ENCODE measurements at regions not wholly inside any gene's neighbourhood (a gene's known extent, or its start where the extent isn't known, plus 50 kb on each side); places are given as distances from the start of the nearest gene placed in this dataset.
"Not testable (repeated sequence)": the region's sequence is repeated elsewhere in the genome, so short reads cannot be mapped to it uniquely, and the experiment has no call there.

DNA sequence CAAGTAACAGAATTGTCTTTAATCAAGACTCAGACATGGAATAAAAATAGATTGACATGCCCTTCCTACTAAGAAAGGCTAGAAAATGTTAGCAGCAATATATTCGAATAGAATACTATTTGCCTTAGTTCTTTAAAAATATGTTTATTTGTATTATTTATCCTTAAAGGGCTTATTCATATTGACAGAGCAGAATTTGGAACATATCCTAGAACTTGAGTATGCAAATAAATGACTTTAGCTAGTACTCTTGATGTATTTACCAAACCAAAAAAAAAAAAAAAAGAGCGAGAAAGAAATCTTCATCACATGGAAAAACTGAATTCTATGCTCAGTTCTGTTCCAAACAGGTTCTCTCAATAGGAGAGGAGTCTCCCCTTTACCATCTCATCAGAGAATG, 68.9 kb upstream of the PPARGC1A start:
- H3K36me3 Mint-ChIP-seq = no peaks in the 10 kb centered on the region
- DNase-seq (ENCODE audit: low spot score in 2 of 2) = no peak
- H3K27ac Mint-ChIP-seq = no peak overlapping the region
- peaks cover 6 to 11% of the 10 kb centered on the region in 2 donors for H3K9me3 Mint-ChIP-seq
- ATAC-seq = no peak

DNA sequence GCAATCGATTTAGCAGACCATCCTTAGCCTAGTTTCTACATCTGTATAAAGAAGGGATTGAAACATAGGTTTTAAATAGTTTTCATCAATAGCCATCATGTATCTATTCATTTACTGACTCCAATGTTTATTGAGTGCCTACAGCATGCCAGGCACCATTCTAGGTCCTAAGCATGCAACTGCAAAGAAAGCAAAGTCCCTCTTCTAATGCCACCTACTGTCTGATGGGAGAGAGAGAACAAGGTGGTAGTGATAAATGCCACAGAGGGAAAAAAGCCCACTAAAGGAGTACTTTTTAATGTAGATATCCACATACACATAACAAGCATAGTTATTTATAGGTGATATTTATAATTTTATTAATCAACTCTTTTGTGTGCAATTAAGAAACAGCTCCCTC, 67.6 kb upstream of the PPARGC1A start:
- no peaks in the 10 kb centered on the region for H3K36me3 Mint-ChIP-seq
- DNase-seq (ENCODE audit: low spot score in 2 of 2) (no peak), ATAC-seq (no peak)
- H3K27ac Mint-ChIP-seq = no peak overlapping the region
- peaks cover 0 to 11% of the 10 kb centered on the region in 2 donors for H3K9me3 Mint-ChIP-seq

DNA sequence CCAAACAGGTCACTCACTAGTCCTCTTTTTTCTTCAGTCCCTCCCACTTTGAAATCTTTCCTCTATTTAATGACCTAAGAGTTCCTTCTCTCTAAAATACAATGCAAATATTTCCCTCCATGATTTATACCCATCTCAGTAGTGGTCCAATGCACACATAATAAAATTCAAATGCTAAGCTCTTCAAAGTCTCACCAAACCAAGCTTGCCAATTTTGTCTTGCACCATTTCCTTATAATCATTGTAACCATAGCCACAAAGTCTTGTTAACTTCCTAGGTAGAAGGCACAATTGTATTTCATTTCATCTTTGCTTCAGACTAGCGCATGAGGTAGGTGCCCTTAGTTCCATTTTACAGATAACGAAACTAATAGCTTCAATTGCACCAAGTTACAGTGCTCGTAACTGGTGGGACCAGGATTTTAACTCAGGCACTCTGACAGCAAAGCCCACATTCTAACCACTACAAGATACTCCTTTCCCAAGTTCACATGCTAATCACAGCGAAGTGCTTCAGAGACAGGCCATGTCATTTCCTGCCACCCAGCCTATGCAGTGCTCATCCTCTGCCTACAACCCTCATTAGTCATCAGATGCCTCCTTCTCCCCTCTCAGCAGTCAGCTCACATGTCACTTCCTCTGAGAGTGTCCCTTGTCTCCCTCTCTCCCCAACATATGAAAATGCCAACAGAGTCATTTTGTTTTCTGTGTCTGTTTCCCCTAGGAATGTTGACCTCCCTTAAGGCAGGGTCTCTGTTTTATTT, 66.9 kb upstream of the PPARGC1A start:
- ATAC-seq = no peak
- H3K27ac Mint-ChIP-seq = no peak overlapping the region
- peaks cover 0 to 11% of the 10 kb centered on the region in 2 donors for H3K9me3 Mint-ChIP-seq
- H3K36me3 Mint-ChIP-seq = no peaks in the 10 kb centered on the region
- DNase-seq (ENCODE audit: low spot score in 2 of 2) = no peak

DNA sequence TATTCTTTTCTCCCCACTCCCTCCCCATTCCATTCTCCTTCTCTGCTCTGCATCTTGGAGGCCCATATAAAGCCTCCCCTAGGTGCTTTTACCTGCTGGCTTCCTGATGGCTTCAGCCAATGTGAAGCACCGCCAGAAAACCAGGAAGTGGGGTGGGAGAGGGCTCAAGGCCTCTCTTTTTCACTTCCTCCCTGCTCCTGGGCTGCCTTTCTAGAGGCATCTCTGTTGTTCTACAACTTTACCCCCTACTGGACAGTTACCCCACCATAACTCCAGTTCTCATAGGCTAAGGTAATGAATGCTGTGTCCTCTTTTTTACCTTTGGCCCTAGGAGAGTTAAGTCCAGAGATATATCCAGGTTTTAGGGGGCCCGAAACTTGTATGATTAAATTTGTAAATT, 62.4 kb upstream of the PPARGC1A start:
- H3K27ac Mint-ChIP-seq = no peak overlapping the region
- H3K9me3 Mint-ChIP-seq = peaks cover 0 to 24% of the 10 kb centered on the region in 2 donors
- H3K36me3 Mint-ChIP-seq = no peaks in the 10 kb centered on the region
- no peak for DNase-seq (ENCODE audit: low spot score in 2 of 2)
- ATAC-seq = no peak

DNA sequence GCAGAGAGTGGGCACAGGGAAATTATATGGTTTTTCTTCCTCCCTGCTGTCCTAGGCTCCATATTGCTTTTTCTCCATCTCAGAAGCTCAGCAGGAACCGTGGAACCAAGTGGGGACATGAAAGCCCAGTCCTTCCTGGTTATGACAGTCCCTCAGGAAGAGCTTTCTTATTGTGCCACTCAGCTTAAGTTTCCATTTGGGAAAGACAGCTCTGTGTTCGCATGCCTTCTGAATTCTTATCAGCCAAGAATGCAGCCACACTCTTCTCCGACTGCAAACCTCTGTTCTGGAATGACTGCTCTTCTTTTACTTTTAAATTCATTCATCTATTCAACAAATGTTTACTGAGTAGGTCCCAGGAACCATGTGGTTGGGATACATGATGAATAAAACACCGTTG, 58.0 kb upstream of the PPARGC1A start:
- no peaks in the 10 kb centered on the region for H3K36me3 Mint-ChIP-seq
- DNase-seq (ENCODE audit: low spot score in 2 of 2) = no peak
- no peak for ATAC-seq
- H3K9me3 Mint-ChIP-seq = peaks cover 0 to 16% of the 10 kb centered on the region in 2 donors
- H3K27ac Mint-ChIP-seq = no peak overlapping the region

DNA sequence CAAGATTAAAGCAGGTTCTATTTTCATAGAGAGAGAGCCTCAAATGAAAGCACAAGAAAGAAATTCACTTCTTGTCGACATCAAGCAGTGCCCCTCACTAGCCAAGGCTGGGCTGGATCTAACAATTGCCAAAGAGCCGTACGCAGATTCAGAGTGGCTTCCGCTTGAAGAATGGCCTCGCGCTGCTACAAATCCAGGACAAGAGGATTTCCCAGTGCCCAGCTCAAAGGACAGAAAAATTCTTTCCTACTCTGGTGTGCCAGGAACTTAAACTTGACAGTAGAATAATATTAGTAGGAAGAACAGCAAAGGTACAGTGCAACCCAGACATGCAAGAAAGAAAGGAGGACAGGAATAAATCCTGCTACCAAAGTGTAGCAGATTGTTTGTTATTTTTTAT, 56.5 kb upstream of the PPARGC1A start:
- H3K36me3 Mint-ChIP-seq = no peaks in the 10 kb centered on the region
- H3K27ac Mint-ChIP-seq = no peak overlapping the region
- ATAC-seq (no peak), DNase-seq (ENCODE audit: low spot score in 2 of 2) (no peak)
- peaks cover 0 to 16% of the 10 kb centered on the region in 2 donors for H3K9me3 Mint-ChIP-seq

DNA sequence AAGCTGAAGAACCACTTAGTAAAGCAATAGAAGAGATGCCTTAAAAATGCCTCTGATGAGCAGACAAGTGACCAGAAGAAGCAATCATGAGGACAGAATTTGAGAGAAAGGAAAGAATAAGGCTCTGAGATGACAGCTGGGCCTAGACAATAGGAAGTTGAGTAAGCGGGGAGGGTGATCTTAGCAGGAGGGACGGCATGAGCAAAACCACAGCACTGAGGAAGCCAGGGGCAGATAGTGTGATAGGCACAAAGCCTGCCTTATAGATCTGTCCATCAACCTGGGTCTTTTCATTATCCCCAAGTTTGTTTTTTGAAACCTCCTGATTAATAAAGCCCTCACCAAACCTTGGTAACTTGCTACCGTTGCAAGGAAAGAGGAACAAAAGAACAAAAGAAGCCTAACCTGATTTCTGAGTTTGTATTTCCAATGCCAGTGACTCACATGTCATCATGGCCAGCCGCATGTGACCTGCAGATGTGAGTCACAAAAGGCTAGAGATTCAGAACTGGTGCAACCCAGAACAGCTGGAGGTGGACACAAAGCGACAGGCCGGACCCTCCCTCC, 55.7 kb upstream of the PPARGC1A start:
- H3K27ac Mint-ChIP-seq = no peak overlapping the region
- DNase-seq (ENCODE audit: low spot score in 2 of 2) (no peak), ATAC-seq (no peak)
- no peaks in the 10 kb centered on the region for H3K36me3 Mint-ChIP-seq
- H3K9me3 Mint-ChIP-seq = peaks cover 0 to 9% of the 10 kb centered on the region in 2 donors

DNA sequence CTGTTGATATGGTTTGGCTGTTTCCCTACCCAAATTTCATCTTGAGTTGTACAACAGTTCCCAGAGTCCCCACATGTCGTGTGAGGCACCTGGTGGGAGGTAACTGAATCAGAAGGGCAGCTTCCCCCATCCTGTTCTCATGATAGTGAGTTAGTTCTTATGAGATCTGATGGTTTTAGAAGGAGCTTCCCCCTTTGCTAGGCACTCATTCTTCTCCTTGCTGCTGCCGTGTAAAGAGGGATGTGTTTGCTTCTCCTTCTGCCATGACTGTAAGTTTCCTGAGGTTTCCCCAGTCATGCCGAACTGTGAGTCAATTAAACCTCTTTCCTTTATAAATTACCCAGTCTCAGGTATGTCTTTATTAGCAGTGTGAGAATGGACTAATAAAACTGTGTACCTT, 54.7 kb upstream of the PPARGC1A start:
- H3K9me3 Mint-ChIP-seq; H3K36me3 Mint-ChIP-seq; H3K27ac Mint-ChIP-seq; ATAC-seq; DNase-seq (ENCODE audit: low spot score in 2 of 2): not testable (repeated sequence)

DNA sequence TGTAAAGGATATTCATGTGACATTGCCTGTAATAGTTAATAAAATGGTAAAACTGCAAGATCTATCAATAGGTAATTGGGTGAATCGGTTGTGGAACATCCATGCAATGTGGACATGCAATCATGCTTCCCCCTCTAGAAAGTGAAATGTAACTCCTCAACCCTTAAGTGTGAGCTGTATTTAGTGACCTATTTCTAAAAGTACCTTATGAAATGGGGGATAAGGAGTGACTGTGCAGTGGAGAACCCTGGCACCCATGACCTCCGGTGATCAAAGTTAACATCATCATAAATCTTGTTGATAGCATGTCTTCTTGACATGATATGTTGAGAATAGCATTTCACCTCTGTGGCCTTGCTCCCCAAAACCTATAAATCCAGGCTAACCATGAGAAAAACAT, 53.6 kb upstream of the PPARGC1A start:
- H3K36me3 Mint-ChIP-seq = no peaks in the 10 kb centered on the region
- no peak overlapping the region for H3K27ac Mint-ChIP-seq
- DNase-seq (ENCODE audit: low spot score in 2 of 2) (no peak), ATAC-seq (no peak)
- peaks cover 0 to 3% of the 10 kb centered on the region in 2 donors for H3K9me3 Mint-ChIP-seq

DNA sequence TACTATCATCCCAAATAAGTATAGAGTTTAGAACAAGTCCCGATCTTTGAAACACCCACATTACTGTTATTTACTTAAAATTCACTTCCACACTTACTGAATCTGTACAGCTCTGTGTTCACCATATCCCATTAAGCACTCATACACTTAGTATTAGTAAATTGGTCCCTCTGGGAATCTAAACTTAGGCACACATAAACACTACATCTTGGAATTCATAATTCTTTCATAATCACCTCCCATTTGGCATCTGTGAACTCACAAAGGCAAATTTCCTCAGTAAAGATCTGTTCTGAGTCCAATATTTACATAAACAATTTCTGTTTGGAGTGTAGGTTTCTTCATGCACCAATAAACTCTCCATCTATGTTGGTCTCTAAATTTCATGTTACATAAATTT, 52.6 kb upstream of the PPARGC1A start:
- Mint-ChIP-seq H3K36me3 (no peaks in the 10 kb centered on the region), H3K9me3 (peaks cover 0 to 9% of the 10 kb centered on the region in 2 donors), H3K27ac (no peak overlapping the region)
- DNase-seq (ENCODE audit: low spot score in 2 of 2) (no peak), ATAC-seq (no peak)

All from activated naive CD4-positive, alpha-beta T cell treated with anti-CD3 and anti-CD28 coated beads, Interleukin-2, amount 50 U/mL, for 72 hours (primary cell).